ENCODE measurements at regions not wholly inside any gene's neighbourhood (a gene's known extent, or its start where the extent isn't known, plus 50 kb on each side); places are given as distances from the start of the nearest gene placed in this dataset.

DNA sequence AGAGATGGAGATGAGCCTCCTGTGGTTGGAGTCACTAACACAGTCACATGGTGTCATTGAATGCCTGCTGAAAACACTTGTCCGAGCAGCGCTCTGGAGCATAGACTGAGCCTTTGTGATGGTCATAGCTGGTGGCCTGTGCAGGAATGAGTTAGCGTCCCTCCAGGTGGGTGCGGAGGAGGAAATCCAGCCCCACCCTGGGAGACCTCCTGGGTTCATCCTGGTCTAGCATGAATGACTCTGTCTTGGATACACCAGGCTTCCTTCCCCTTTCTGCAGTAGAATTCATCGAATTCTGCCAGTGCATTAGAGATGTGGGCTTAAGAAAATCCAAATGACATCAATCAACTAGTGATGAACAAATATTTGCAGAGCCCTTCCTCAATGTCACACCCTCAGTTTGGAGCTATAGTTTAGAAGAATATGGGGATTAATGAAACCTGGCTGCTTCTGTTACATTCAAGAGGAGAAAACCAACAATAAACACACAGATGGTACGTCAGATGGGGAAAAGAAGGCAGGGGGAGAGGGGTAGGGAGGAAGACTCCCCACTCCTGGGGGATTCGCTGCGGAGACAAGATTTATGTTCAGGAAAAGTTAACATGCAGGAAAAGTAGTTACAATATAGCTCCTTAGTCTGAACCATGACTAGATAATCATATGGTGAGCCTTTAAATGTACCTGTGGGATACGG is 136.7 kb downstream of the DDX1 start (continued):
- TF ChIP-seq, protein P1, sequence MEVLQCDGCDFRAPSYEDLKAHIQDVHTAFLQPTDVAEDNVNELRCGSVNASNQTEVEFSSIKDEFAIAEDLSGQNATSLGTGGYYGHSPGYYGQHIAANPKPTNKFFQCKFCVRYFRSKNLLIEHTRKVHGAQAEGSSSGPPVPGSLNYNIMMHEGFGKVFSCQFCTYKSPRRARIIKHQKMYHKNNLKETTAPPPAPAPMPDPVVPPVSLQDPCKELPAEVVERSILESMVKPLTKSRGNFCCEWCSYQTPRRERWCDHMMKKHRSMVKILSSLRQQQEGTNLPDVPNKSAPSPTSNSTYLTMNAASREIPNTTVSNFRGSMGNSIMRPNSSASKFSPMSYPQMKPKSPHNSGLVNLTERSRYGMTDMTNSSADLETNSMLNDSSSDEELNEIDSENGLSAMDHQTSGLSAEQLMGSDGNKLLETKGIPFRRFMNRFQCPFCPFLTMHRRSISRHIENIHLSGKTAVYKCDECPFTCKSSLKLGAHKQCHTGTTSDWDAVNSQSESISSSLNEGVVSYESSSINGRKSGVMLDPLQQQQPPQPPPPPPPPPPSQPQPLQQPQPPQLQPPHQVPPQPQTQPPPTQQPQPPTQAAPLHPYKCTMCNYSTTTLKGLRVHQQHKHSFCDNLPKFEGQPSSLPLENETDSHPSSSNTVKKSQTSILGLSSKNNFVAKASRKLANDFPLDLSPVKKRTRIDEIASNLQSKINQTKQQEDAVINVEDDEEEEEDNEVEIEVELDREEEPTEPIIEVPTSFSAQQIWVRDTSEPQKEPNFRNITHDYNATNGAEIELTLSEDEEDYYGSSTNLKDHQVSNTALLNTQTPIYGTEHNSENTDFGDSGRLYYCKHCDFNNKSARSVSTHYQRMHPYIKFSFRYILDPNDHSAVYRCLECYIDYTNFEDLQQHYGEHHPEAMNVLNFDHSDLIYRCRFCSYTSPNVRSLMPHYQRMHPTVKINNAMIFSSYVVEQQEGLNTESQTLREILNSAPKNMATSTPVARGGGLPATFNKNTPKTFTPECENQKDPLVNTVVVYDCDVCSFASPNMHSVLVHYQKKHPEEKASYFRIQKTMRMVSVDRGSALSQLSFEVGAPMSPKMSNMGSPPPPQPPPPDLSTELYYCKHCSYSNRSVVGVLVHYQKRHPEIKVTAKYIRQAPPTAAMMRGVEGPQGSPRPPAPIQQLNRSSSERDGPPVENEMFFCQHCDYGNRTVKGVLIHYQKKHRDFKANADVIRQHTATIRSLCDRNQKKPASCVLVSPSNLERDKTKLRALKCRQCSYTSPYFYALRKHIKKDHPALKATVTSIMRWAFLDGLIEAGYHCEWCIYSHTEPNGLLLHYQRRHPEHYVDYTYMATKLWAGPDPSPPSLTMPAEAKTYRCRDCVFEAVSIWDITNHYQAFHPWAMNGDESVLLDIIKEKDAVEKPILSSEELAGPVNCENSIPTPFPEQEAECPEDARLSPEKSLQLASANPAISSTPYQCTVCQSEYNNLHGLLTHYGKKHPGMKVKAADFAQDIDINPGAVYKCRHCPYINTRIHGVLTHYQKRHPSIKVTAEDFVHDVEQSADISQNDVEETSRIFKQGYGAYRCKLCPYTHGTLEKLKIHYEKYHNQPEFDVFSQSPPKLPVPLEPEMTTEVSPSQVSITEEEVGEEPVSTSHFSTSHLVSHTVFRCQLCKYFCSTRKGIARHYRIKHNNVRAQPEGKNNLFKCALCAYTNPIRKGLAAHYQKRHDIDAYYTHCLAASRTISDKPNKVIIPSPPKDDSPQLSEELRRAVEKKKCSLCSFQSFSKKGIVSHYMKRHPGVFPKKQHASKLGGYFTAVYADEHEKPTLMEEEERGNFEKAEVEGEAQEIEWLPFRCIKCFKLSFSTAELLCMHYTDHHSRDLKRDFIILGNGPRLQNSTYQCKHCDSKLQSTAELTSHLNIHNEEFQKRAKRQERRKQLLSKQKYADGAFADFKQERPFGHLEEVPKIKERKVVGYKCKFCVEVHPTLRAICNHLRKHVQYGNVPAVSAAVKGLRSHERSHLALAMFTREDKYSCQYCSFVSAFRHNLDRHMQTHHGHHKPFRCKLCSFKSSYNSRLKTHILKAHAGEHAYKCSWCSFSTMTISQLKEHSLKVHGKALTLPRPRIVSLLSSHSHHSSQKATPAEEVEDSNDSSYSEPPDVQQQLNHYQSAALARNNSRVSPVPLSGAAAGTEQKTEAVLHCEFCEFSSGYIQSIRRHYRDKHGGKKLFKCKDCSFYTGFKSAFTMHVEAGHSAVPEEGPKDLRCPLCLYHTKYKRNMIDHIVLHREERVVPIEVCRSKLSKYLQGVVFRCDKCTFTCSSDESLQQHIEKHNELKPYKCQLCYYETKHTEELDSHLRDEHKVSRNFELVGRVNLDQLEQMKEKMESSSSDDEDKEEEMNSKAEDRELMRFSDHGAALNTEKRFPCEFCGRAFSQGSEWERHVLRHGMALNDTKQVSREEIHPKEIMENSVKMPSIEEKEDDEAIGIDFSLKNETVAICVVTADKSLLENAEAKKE (CRISPR knock-in tag; IDR thresholded peaks at IDR 0.05), result no peak

DNA sequence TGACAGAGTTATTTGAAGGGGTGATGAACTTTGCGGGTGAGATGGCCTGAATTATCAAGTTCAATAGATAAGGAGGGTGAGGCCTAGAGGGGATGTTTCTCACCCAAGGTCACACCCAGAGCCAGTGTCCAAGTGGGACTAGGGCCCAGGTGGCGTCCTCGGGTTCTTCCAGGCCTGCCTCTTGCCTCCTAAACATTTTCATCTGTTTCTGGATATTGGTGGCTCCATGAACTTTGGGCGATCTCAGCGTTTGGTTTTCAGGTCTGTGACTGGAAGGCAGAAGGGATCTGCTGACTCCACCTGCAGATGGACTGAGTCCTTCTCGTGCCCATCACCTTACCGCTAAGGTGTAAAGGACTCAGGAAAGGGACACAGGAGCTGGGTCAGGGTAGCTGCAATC is 137.3 kb downstream of the DDX1 start:
- no peaks in the 10 kb centered on the region for H3K79me2 ChIP-seq (replicated peaks; ENCODE audit: insufficient read depth)
- Mint-ChIP-seq H3K9me3 (no peaks in the 10 kb centered on the region), H3K36me3 (ENCODE audit: low read depth) (no peaks in the 10 kb centered on the region), H3K4me3 (no peak overlapping the region), H3K4me1 (peaks cover 2% of the 10 kb centered on the region; the same call in 1 of the 3 replicates), H3K27me3 (ENCODE audit: insufficient read depth, low read depth, poor library complexity) (peaks cover 2% of the 10 kb centered on the region), H3K27ac (no peak overlapping the region)
- H3F3A ChIP-seq (replicated peaks; ENCODE audit: low read depth), result no peaks in the 10 kb centered on the region
- H3K9me2 ChIP-seq (ENCODE audit: insufficient read depth), result no peaks in the 10 kb centered on the region
- no peak overlapping the region for H2AFZ ChIP-seq
- no peaks in the 10 kb centered on the region for H3K36me3 ChIP-seq (ENCODE audit: insufficient read depth)
- H3K4me1 ChIP-seq (ENCODE audit: insufficient read depth), result no peaks in the 10 kb centered on the region
- no peak overlapping the region for H3K4me3 ChIP-seq
- H4K20me1 ChIP-seq (replicated peaks; ENCODE audit: insufficient read depth), result no peaks in the 10 kb centered on the region
- H3K27me3 ChIP-seq (ENCODE audit: insufficient read depth), result no peaks in the 10 kb centered on the region
- ATAC-seq, result no peak
- H3K27ac ChIP-seq (ENCODE audit: low read depth), result no peak overlapping the region
- no peak overlapping the region for H3K4me2 ChIP-seq
- DNase-seq (ENCODE audit: low spot score), result no peak
- TF ChIP-seq, protein P1 (CRISPR knock-in tag; IDR thresholded peaks at IDR 0.05), result no peak
- TF ChIP-seq NANOG (IDR thresholded peaks at IDR 0.05; ENCODE audit: borderline replicate concordance) (no peak), POLR2AphosphoS5 (IDR thresholded peaks at IDR 0.05; ENCODE audit: low read depth) (no peak), STAT1 (IDR thresholded peaks at IDR 0.05; ENCODE audit: unreplicated experiment) (no peak)
- TF ChIP-seq, protein P2, sequence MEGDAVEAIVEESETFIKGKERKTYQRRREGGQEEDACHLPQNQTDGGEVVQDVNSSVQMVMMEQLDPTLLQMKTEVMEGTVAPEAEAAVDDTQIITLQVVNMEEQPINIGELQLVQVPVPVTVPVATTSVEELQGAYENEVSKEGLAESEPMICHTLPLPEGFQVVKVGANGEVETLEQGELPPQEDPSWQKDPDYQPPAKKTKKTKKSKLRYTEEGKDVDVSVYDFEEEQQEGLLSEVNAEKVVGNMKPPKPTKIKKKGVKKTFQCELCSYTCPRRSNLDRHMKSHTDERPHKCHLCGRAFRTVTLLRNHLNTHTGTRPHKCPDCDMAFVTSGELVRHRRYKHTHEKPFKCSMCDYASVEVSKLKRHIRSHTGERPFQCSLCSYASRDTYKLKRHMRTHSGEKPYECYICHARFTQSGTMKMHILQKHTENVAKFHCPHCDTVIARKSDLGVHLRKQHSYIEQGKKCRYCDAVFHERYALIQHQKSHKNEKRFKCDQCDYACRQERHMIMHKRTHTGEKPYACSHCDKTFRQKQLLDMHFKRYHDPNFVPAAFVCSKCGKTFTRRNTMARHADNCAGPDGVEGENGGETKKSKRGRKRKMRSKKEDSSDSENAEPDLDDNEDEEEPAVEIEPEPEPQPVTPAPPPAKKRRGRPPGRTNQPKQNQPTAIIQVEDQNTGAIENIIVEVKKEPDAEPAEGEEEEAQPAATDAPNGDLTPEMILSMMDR (conservative IDR thresholded peaks at IDR 0.05; ENCODE audit: low read depth in 2 of 2), result no peak
- TF ChIP-seq, protein P3, sequence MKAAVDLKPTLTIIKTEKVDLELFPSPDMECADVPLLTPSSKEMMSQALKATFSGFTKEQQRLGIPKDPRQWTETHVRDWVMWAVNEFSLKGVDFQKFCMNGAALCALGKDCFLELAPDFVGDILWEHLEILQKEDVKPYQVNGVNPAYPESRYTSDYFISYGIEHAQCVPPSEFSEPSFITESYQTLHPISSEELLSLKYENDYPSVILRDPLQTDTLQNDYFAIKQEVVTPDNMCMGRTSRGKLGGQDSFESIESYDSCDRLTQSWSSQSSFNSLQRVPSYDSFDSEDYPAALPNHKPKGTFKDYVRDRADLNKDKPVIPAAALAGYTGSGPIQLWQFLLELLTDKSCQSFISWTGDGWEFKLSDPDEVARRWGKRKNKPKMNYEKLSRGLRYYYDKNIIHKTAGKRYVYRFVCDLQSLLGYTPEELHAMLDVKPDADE (IDR thresholded peaks at IDR 0.05), result no peak

Data from GM23338 (cell line).